OCI-LY1 (cell line): ENCODE measurements at regions not wholly inside any gene's neighbourhood (a gene's known extent, or its start where the extent isn't known, plus 50 kb on each side); places are given as distances from the start of the nearest gene placed in this dataset.

ENCODE experiments used
- H2AFZ ChIP-seq: fragments of 200-600 bp; sonication (generic), shearing (Covaris generic); 2 replicates; pipeline ENCODE4 v1.6.0; 2014; ENCODE audit warnings: antibody characterized with exemption, mild to moderate bottlenecking, low read length
- H3F3A ChIP-seq: fragments of 200-600 bp; sonication (generic), shearing (Covaris generic); 2 replicates; pipeline ENCODE4 v1.6.0; 2014; ENCODE audit warnings: mild to moderate bottlenecking, antibody characterized with exemption, low read length, moderate library complexity; ENCODE audit not compliant: insufficient read depth
- H3K27ac ChIP-seq: fragments of 200-600 bp; sonication (generic); 2 replicates; pipeline ENCODE4 v1.5.1; 2014; ENCODE audit warnings: low read length, mixed run types, mild to moderate bottlenecking, low read depth; ENCODE audit not compliant: poor library complexity, severe bottlenecking
- H3K27me3 ChIP-seq: fragments of 200-600 bp; sonication (generic); 2 replicates; pipeline ENCODE4 v1.6.0; 2014; ENCODE audit warnings: antibody characterized with exemption, mild to moderate bottlenecking, low read length, moderate library complexity; ENCODE audit not compliant: insufficient read depth
- H3K36me3 ChIP-seq: fragments of 200-600 bp; sonication (generic); 2 replicates; pipeline ENCODE4 v1.6.1; 2014; ENCODE audit warnings: mild to moderate bottlenecking, antibody characterized with exemption, low read length, moderate library complexity, mixed read lengths; ENCODE audit not compliant: insufficient read depth
- H3K4me1 ChIP-seq: fragments of 200-600 bp; sonication (generic); 2 replicates; pipeline ENCODE4 v1.5.1; 2014; ENCODE audit warnings: mild to moderate bottlenecking, low read length, moderate library complexity; ENCODE audit not compliant: insufficient read depth, severe bottlenecking
- H3K4me2 ChIP-seq: fragments of 200-600 bp; sonication (generic), shearing (Covaris generic); 2 replicates; pipeline ENCODE4 v1.6.1; 2014; ENCODE audit warnings: low read length
- H3K4me3 ChIP-seq: fragments of 200-600 bp; sonication (generic); 2 replicates; pipeline ENCODE4 v1.5.1; 2014; ENCODE audit warnings: low read length, low read depth, mild to moderate bottlenecking, mixed read lengths; ENCODE audit not compliant: poor library complexity, severe bottlenecking
- H3K79me2 ChIP-seq: fragments of 200-600 bp; shearing (Covaris generic); 2 replicates; pipeline ENCODE4 v1.6.1; 2016; ENCODE audit warnings: mixed run types, low read length, mixed read lengths; ENCODE audit not compliant: insufficient read depth
- H3K9ac ChIP-seq: fragments of 200-600 bp; sonication (generic), shearing (Covaris generic); 2 replicates; pipeline ENCODE4 v1.6.1; 2014; ENCODE audit warnings: mild to moderate bottlenecking, low read length, mixed read lengths
- H3K9me2 ChIP-seq: fragments of 200-600 bp; sonication (generic), shearing (Covaris generic); 2 replicates; pipeline ENCODE4 v1.6.1; 2014; ENCODE audit warnings: low read depth, mild to moderate bottlenecking, low read length, mixed read lengths
- H3K9me3 ChIP-seq: fragments of 200-600 bp; shearing (Covaris generic); 2 replicates; pipeline ENCODE4 v1.6.1; 2014; ENCODE audit warnings: low read length, mixed read lengths
- H4K20me1 ChIP-seq: fragments of 200-600 bp; sonication (generic), shearing (Covaris generic); 2 replicates; pipeline ENCODE4 v1.6.0; 2016; ENCODE audit warnings: mild to moderate bottlenecking, low read length; ENCODE audit not compliant: insufficient read depth
- EZH2 ChIP-seq: fragments of 200-600 bp; sonication (generic), shearing (Covaris generic); IDR thresholded peaks from 2 replicates; pipeline ENCODE4 v1.8.0; 2017; ENCODE audit warnings: borderline replicate concordance, mixed run types, mild to moderate bottlenecking, antibody characterized with exemption, low read length, moderate library complexity, mixed read lengths
- TF ChIP-seq, protein P1 (sequence below): fragments of 200-600 bp; sonication (generic), shearing (Covaris generic); IDR thresholded peaks from 2 replicates; pipeline ENCODE4 v1.5.1; 2017; ENCODE audit warnings: mild to moderate bottlenecking, antibody characterized with exemption, low read length, moderate library complexity, mixed read lengths

DNA sequence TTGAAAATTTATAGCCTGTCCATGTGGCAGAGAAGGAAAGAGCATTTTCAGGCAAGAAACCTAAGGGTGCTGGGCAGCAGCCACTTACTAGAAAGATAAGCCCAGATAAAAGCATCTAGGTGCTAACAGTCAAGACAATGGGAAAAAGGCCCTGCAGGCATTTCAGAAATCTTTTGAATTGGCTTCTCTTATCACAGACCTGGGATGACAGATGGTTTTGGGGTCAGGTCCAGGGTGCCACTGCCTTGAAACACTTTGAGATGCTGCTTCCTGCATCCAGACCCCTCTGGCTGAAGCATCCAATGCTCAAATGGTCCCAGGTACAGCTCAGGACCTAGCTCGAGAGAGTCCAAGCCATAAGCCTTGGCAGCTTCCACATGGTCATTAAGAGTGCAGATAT is 466.5 kb downstream of the FSCB start:
- H3K9me2 ChIP-seq: no peaks in the 10 kb centered on the region

DNA sequence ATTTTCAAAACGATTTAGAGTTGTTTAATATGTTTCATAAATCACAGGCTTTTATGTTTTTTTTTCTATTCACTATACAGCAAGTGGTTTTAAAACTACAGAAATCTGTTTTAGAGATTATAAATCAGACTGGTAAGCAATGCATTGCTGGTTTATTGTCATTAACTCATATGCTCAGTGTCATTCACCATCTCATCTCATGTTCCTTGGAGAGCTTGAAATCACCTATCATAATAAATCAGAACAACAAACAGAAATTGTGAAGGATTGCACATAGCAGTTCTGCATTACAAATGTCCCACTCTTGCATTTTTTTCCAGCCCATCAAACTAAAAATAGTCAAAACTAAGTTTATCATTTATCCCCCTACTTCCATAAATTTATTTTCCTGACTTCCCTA is 470.8 kb downstream of the FSCB start:
- Histone ChIP-seq H3K4me1 (no peaks in the 10 kb centered on the region), H3K9me3 (0 out of 2 replicates have a peak, but pooled peaks cover 2% of the 10 kb centered on the region), H3K9me2 (no peaks in the 10 kb centered on the region), H2AFZ (no peak overlapping the region), H3K9ac (no peak overlapping the region), H3K27me3 (no peaks in the 10 kb centered on the region), H3F3A (no peaks in the 10 kb centered on the region), H4K20me1 (no peaks in the 10 kb centered on the region), H3K4me3 (no peak overlapping the region), H3K4me2 (no peak overlapping the region), H3K79me2 (no peaks in the 10 kb centered on the region), H3K36me3 (no peaks in the 10 kb centered on the region), H3K27ac (no peak overlapping the region)
- TF ChIP-seq, protein P1, sequence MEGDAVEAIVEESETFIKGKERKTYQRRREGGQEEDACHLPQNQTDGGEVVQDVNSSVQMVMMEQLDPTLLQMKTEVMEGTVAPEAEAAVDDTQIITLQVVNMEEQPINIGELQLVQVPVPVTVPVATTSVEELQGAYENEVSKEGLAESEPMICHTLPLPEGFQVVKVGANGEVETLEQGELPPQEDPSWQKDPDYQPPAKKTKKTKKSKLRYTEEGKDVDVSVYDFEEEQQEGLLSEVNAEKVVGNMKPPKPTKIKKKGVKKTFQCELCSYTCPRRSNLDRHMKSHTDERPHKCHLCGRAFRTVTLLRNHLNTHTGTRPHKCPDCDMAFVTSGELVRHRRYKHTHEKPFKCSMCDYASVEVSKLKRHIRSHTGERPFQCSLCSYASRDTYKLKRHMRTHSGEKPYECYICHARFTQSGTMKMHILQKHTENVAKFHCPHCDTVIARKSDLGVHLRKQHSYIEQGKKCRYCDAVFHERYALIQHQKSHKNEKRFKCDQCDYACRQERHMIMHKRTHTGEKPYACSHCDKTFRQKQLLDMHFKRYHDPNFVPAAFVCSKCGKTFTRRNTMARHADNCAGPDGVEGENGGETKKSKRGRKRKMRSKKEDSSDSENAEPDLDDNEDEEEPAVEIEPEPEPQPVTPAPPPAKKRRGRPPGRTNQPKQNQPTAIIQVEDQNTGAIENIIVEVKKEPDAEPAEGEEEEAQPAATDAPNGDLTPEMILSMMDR: no peak
- no peak for TF ChIP-seq EZH2

More for the DNA sequence above, 466.5 kb downstream of the FSCB start:
- Histone ChIP-seq H2AFZ (no peak overlapping the region), H4K20me1 (no peaks in the 10 kb centered on the region), H3K27me3 (no peaks in the 10 kb centered on the region), H3K79me2 (no peaks in the 10 kb centered on the region), H3F3A (no peaks in the 10 kb centered on the region), H3K36me3 (no peaks in the 10 kb centered on the region), H3K4me1 (no peaks in the 10 kb centered on the region), H3K27ac (no peak overlapping the region), H3K9me3 (0 out of 2 replicates have a peak, but pooled peaks cover 2% of the 10 kb centered on the region), H3K4me2 (no peak overlapping the region), H3K9ac (no peak overlapping the region), H3K4me3 (no peak overlapping the region)
- TF ChIP-seq, protein P1: no peak
- no peak for TF ChIP-seq EZH2

DNA sequence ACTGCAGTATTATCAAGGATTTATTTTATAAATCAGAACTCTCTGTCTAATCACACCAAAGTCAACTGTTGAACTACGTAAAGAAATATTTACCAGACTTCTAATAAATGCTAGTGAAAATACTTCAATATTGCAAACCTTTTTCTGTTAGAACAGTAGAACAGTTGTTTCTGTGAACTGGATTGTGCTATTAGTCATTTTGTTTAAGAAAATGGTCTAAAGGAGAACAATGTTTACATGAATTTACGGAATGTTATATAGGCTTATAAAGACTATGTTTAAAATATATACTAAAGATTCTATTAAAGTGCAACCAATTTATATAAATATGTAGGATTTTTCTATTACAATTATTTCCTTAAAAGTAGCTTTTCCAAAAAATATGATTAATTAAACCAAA is 471.4 kb downstream of the FSCB start:
- H3K36me3 ChIP-seq: no peaks in the 10 kb centered on the region
- H3K27ac ChIP-seq: no peak overlapping the region
- 0 out of 2 replicates have a peak, but pooled peaks cover 2% of the 10 kb centered on the region for H3K9me3 ChIP-seq

More for the DNA sequence above, 471.4 kb downstream of the FSCB start:
- H4K20me1 ChIP-seq: no peaks in the 10 kb centered on the region
- no peak overlapping the region for H2AFZ ChIP-seq
- no peak overlapping the region for H3K4me2 ChIP-seq
- no peaks in the 10 kb centered on the region for H3K9me2 ChIP-seq
- no peak overlapping the region for H3K4me3 ChIP-seq
- TF ChIP-seq, protein P1: no peak
- no peak for TF ChIP-seq EZH2
- H3K9ac ChIP-seq: no peak overlapping the region
- no peaks in the 10 kb centered on the region for H3K79me2 ChIP-seq
- H3K27me3 ChIP-seq: no peaks in the 10 kb centered on the region
- no peaks in the 10 kb centered on the region for H3F3A ChIP-seq
- no peaks in the 10 kb centered on the region for H3K4me1 ChIP-seq
